Pons (tissue), 1 donor: ENCODE measurements at regions not wholly inside any gene's neighbourhood (a gene's known extent, or its start where the extent isn't known, plus 50 kb on each side); places are given as distances from the start of the nearest gene placed in this dataset.
"Not testable (repeated sequence)": the region's sequence is repeated elsewhere in the genome, so short reads cannot be mapped to it uniquely, and the experiment has no call there.

Source experiments
- DNase-seq: peaks from one replicate; pipeline ENCODE4 v3.0.0-alpha.2; 2016; ENCODE audit warnings: low spot score

- no peak for DNase-seq
Measured at GRCh38 chr5:60444661-60445360, 255.2 kb downstream of the DEPDC1B start.

- no peak for DNase-seq
Measured at GRCh38 chr5:60439552-60439951, 260.4 kb downstream of the DEPDC1B start.

- DNase-seq, result no peak
Measured at GRCh38 chr5:60437308-60437707, 262.7 kb downstream of the DEPDC1B start.

- no peak for DNase-seq
Measured at GRCh38 chr5:60436518-60436917, 263.4 kb downstream of the DEPDC1B start.

GRCh38 chr5:60435808-60436207, 264.2 kb downstream of the DEPDC1B start:
- no peak for DNase-seq

GRCh38 chr5:60426189-60426588, 273.8 kb downstream of the DEPDC1B start:
- not testable (repeated sequence) for DNase-seq

GRCh38 chr5:60420773-60421172, 279.2 kb downstream of the DEPDC1B start:
- not testable (repeated sequence) for DNase-seq

- no peak for DNase-seq
Measured at GRCh38 chr5:60417500-60418181, 282.3 kb downstream of the DEPDC1B start.

GRCh38 chr5:60415443-60415842, 284.5 kb downstream of the DEPDC1B start:
- no peak for DNase-seq

- DNase-seq, result no peak
Measured at GRCh38 chr5:60410427-60410826, 289.5 kb downstream of the DEPDC1B start.

- peak; percentile 15 for DNase-seq
Measured at GRCh38 chr5:60404171-60404570, 295.8 kb downstream of the DEPDC1B start.

GRCh38 chr5:60403343-60404006, 296.5 kb downstream of the DEPDC1B start:
- no peak for DNase-seq

GRCh38 chr5:60402161-60402785, 297.7 kb downstream of the DEPDC1B start:
- DNase-seq, result no peak

- DNase-seq, result no peak
Measured at GRCh38 chr5:60401526-60401925, 298.4 kb downstream of the DEPDC1B start.

- DNase-seq, result no peak
Measured at GRCh38 chr5:60399507-60399906, 300.5 kb downstream of the DEPDC1B start.

GRCh38 chr5:60395712-60396329, 304.1 kb downstream of the DEPDC1B start:
- no peak for DNase-seq

GRCh38 chr5:60387051-60387440, 312.9 kb downstream of the DEPDC1B start:
- DNase-seq, result no peak

- no peak for DNase-seq
Measured at GRCh38 chr5:60386436-60387050, 313.4 kb downstream of the DEPDC1B start.

- peak; percentile 70 for DNase-seq
Measured at GRCh38 chr5:60382716-60383115, 317.2 kb downstream of the DEPDC1B start.

- no peak for DNase-seq
Measured at GRCh38 chr5:60379907-60380306, 320.1 kb downstream of the DEPDC1B start.

GRCh38 chr5:60377826-60378225, 322.1 kb downstream of the DEPDC1B start:
- DNase-seq, result no peak

- DNase-seq, result no peak
Measured at GRCh38 chr5:60376860-60377259, 323.1 kb downstream of the DEPDC1B start.
